AG08395 (cell line): ENCODE measurements at regions not wholly inside any gene's neighbourhood (a gene's known extent, or its start where the extent isn't known, plus 50 kb on each side); places are given as distances from the start of the nearest gene placed in this dataset.
A peak's percentile ranks its signal among the peaks of the same experiment; 100 is the strongest.

Source experiments
- DNase-seq: peaks from one replicate; pipeline ENCODE4 v3.0.0; 2012; ENCODE audit warnings: mixed read lengths, low spot score

- no peak for DNase-seq
Observed at GRCh38 chr13:73748404-73748803, 385.8 kb downstream of the KLF12 start.

DNA sequence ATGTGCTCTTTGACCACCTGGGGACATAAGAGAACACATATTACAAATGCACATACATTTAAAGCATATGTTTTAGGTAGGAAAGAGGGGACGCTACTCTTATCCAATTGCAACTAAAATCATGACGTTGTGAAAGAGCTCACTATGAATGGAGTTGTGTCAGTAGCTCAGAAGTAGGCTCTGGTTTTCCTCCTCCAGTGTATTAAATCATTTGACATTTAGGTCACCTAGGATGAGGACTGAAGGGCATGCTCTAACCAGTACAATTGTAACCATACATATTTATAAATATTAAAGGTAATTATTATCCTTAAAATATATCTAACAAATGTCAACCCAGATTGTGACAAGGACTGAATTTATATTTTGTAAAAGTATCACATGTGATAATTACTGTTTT, 389.0 kb downstream of the KLF12 start:
- DNase-seq: no peak

GRCh38 chr13:73742982-73743381, 391.2 kb downstream of the KLF12 start:
- DNase-seq: no peak

GRCh38 chr13:73741742-73742141, 392.5 kb downstream of the KLF12 start:
- DNase-seq: no peak

GRCh38 chr13:73741111-73741510, 393.1 kb downstream of the KLF12 start:
- peak; percentile 28 for DNase-seq

- DNase-seq: peak; percentile 59
Observed at GRCh38 chr13:73740666-73741065, 393.5 kb downstream of the KLF12 start.

- DNase-seq: no peak
Observed at GRCh38 chr13:73739394-73739793, 394.8 kb downstream of the KLF12 start.

DNA sequence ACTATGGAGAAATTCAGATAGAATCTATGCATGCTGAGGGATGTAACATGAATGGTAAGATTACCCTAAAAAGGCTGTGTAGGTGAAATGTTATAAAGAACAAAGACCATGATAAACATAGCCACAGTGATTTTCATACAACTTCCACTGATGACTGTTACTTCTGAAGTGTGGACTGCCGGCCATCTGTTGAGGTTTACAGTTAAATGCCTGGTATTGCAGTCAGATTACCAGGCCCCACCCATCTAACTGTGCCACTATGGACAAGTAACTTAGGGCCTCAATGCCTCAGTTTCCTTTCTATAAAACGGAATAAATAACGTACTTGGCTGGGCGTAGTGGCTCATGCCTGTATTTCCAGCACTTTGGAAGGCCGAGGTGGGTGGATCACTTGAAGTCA, 395.6 kb downstream of the KLF12 start:
- DNase-seq: no peak

- DNase-seq: no peak
Observed at GRCh38 chr13:73737214-73737613, 397.0 kb downstream of the KLF12 start.

- no peak for DNase-seq
Observed at GRCh38 chr13:73733706-73734105, 400.5 kb downstream of the KLF12 start.

- no peak for DNase-seq
Observed at GRCh38 chr13:73732350-73732749, 401.9 kb downstream of the KLF12 start.

GRCh38 chr13:73731564-73731963, 402.6 kb downstream of the KLF12 start:
- DNase-seq: no peak

DNA sequence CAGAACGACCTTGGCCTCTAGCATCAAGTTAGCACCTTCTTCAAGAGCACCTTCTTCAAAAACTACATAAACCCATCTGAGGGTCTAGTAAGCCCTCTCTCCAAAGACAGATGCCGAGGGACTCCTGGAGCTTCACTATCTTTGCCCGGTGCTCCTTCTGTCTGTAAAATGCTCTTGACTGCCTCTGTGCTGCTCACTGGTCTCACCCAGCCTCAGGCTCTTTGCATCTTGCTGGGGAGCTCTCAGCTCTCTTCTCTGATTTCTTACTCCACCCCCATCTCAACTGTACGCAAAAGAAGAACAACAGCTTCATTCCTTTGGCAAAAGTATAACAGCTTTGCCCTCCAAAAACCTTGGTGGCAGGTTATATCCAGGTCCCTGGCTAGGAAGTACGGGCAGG, 404.2 kb downstream of the KLF12 start:
- no peak for DNase-seq

GRCh38 chr13:73729046-73729445, 405.2 kb downstream of the KLF12 start:
- DNase-seq: no peak

GRCh38 chr13:73722120-73722519, 412.1 kb downstream of the KLF12 start:
- peak; percentile 9 for DNase-seq

DNA sequence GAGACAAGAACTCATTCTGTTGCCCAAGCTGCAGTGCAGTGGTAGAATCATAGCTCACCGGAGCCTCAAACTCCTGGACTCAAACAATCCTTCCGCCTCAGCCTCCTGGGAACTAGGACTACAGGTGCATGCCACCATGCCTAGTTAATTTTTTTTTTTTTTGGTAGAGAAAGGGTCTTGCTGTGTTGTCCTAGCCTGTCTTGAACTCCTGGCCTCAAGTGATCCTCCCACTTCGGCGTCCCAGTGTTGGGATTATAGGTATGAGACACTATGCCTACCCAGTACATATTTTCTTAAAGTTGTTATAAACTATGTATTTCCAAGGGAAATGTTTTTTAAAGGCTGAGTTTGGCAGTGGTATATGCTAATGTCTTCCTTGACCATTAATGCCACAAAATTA, 412.6 kb downstream of the KLF12 start:
- DNase-seq: no peak

- no peak for DNase-seq
Observed at GRCh38 chr13:73720216-73720840, 413.9 kb downstream of the KLF12 start.

- no peak for DNase-seq
Observed at GRCh38 chr13:73718246-73718645, 416.0 kb downstream of the KLF12 start.

GRCh38 chr13:73717632-73718031, 416.6 kb downstream of the KLF12 start:
- DNase-seq: no peak

GRCh38 chr13:73715911-73716510, 418.2 kb downstream of the KLF12 start:
- no peak for DNase-seq

DNA sequence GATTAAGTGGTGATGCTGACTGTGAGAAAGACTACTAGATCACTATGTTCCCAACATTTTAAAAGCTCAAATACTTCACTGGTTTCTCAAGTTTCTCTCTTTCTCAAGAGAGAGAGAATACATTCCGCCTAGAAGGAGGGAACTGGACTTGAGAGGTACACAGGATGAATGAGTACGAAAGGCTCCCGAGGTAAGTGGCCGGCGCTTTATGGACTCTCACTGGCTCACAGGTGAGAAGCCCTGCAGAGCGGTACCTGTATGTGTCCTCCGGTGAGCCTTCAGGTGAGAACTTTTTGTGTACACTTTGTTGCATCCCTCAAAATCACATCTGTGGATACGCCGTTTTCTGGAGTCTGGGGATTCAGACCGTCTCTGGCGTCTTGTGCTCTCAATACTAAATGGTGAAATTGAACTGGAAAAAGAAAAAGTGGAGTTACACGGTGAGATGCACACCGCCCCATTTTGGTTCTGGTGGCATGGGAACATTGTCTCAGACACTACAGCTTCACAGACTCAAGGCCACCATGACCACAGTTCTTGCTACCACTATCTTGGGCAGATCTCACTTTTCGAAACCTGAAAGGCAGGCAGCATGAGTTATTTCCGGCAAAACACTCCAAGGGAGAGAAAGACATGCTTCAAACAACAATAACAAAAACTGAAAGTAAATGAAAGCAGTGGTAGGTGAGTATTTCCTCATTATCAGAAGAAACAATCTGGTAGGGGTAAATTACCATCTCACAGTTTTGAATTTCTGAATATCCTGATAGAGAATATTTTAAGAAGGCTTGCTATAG, 418.9 kb downstream of the KLF12 start:
- DNase-seq: no peak

- DNase-seq: no peak
Observed at GRCh38 chr13:73714522-73714921, 419.7 kb downstream of the KLF12 start.

DNA sequence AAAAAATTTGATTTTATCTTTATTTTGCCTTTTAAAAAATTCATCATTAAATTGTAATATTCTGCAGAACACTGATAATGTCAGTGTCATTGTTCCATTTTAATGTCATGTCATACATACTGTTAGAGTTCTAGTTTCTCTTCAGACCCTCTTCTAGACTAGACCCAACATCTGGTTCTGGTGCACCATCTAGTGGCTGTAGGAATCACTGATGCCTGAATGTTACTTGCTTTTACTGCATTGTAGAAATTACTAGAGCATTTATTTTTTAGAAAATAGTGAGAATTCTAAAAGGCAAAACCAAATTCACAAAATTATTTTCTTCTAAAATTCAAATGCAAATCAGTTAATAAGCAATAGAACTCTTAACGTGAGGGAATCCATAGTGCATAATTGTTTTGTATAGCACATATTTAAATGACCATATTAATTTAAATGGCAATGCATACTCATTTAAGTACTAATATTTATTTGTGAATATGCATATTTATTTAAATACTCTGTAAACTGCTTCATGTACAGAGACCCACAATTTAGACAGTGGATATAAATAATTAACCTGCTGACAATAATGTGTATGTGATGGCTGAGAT, 425.7 kb downstream of the KLF12 start:
- DNase-seq: peak; percentile 67
